ENCODE measurements at regions not wholly inside any gene's neighbourhood (a gene's known extent, or its start where the extent isn't known, plus 50 kb on each side); places are given as distances from the start of the nearest gene placed in this dataset.

DNA sequence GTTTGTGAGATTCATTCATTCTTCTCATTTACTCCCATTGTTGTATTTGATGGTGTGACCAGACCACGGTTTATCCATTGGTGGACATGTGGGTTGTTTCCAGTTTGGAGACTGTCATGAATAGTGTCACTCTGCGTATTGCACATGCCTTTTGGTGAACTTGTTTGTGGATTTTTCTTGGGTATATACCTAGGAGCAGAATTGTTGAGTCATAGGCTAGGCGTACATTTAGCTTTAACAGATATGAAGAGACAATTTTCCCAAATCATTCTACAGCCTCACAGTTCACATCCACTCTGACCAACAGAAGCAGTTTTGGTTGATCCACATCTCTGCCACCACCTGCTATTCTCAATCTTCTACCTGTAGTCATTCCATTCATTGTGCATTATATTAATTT, 66.0 kb upstream of the FAM20C start:
- Histone ChIP-seq H3K4me3 (replicated peaks in 1 of 3) (no peak overlapping the region), H3K27ac (no peak overlapping the region), H3K9me3 (no peaks in the 10 kb centered on the region), H3K27me3 (no peaks in the 10 kb centered on the region), H3K4me1 (peaks cover 0 to 8% of the 10 kb centered on the region in 2 donors), H3K36me3 (no peaks in the 10 kb centered on the region)
- TF ChIP-seq, protein P1, sequence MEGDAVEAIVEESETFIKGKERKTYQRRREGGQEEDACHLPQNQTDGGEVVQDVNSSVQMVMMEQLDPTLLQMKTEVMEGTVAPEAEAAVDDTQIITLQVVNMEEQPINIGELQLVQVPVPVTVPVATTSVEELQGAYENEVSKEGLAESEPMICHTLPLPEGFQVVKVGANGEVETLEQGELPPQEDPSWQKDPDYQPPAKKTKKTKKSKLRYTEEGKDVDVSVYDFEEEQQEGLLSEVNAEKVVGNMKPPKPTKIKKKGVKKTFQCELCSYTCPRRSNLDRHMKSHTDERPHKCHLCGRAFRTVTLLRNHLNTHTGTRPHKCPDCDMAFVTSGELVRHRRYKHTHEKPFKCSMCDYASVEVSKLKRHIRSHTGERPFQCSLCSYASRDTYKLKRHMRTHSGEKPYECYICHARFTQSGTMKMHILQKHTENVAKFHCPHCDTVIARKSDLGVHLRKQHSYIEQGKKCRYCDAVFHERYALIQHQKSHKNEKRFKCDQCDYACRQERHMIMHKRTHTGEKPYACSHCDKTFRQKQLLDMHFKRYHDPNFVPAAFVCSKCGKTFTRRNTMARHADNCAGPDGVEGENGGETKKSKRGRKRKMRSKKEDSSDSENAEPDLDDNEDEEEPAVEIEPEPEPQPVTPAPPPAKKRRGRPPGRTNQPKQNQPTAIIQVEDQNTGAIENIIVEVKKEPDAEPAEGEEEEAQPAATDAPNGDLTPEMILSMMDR (IDR thresholded peaks at IDR 0.05): no peak
- TF ChIP-seq POLR2A (IDR thresholded peaks at IDR 0.05): no peak
- no peak for DNase-seq
- intact Hi-C loops (cut with DNase I): no loop called here
- WGBS, 2 donors: 95 to 96% methylated on average over 3 of the region's 3 CpGs

- intact Hi-C loops (cut with DNase I): no loop called here
- Histone ChIP-seq H3K27ac (no peak overlapping the region), H3K36me3 (no peaks in the 10 kb centered on the region), H3K9me3 (no peaks in the 10 kb centered on the region), H3K27me3 (no peaks in the 10 kb centered on the region), H3K4me3 (replicated peaks in 1 of 3) (no peak overlapping the region), H3K4me1 (peaks cover 0 to 8% of the 10 kb centered on the region in 2 donors)
- no peak for DNase-seq
- TF ChIP-seq, protein P1 (IDR thresholded peaks at IDR 0.05): no peak
- TF ChIP-seq POLR2A (IDR thresholded peaks at IDR 0.05): no peak
- 92 to 93% methylated on average over 10 to 11 of the region's 14 CpGs for WGBS, 2 donors
These were observed 65.2 kb upstream of the FAM20C start for GRCh38 chr7:127064-127598.

- intact Hi-C loops (cut with DNase I): no loop called here
- Histone ChIP-seq H3K27me3 (no peaks in the 10 kb centered on the region), H3K4me3 (replicated peaks in 1 of 3) (no peak overlapping the region), H3K9me3 (no peaks in the 10 kb centered on the region), H3K36me3 (no peaks in the 10 kb centered on the region), H3K4me1 (peaks cover 0 to 8% of the 10 kb centered on the region in 2 donors), H3K27ac (no peak overlapping the region)
- 86 to 89% methylated on average over 19 to 22 of the region's 23 CpGs for WGBS, 2 donors
- TF ChIP-seq, protein P1 (IDR thresholded peaks at IDR 0.05): no peak
- DNase-seq: no peak
These were observed 63.9 kb upstream of the FAM20C start for GRCh38 chr7:128171-129080.

- Histone ChIP-seq H3K27me3 (no peaks in the 10 kb centered on the region), H3K27ac (no peak overlapping the region), H3K4me1 (peaks cover 0 to 8% of the 10 kb centered on the region in 2 donors), H3K9me3 (no peaks in the 10 kb centered on the region), H3K4me3 (replicated peaks in 1 of 3) (no peak overlapping the region), H3K36me3 (no peaks in the 10 kb centered on the region)
- DNase-seq: peak; percentile 23 to 33
- TF ChIP-seq, protein P1 (IDR thresholded peaks at IDR 0.05): peak in 1 of 6 experiments; percentile 6
- TF ChIP-seq POLR2A (IDR thresholded peaks at IDR 0.05): no peak
- intact Hi-C loops (cut with DNase I): no loop called here
- 41 to 46% methylated on average over 12 to 22 of the region's 22 CpGs for WGBS, 2 donors
These were observed 62.8 kb upstream of the FAM20C start for GRCh38 chr7:129366-130221.

Data from thyroid gland (tissue), 4 donors.